ENCODE measurements at regions not wholly inside any gene's neighbourhood (a gene's known extent, or its start where the extent isn't known, plus 50 kb on each side); places are given as distances from the start of the nearest gene placed in this dataset.

- TF ChIP-seq ZBTB33 (IDR thresholded peaks at IDR 0.05; ENCODE audit: extremely low read depth, insufficient replicate concordance, low read length) = no peak
Measured at GRCh38 chrX:13397878-13398818, 78.3 kb upstream of the ATXN3L start (continued).

- Histone ChIP-seq H3K27me3 (ENCODE audit: insufficient read depth, low read length) (no peaks in the 10 kb centered on the region), H3K4me3 (replicated peaks in 1 of 2; ENCODE audit: low read depth in 1 of 2, low read length in 2 of 2) (no peak overlapping the region), H3K36me3 (ENCODE audit: control insufficient read depth in 1 of 2, insufficient read depth in 2 of 2, low read length in 2 of 2) (no peaks in the 10 kb centered on the region), H3K9ac (ENCODE audit: low read length) (no peak overlapping the region), H3K4me2 (ENCODE audit: low read length) (no peak overlapping the region), H3K4me1 (ENCODE audit: control insufficient read depth in 1 of 2, insufficient read depth in 2 of 2, low read length in 2 of 2) (peaks cover 13 to 28% of the 10 kb centered on the region in 2 experiments), H2AFZ (ENCODE audit: low read depth, low read length, poor library complexity, severe bottlenecking) (no peak overlapping the region), H3K9me3 (ENCODE audit: control insufficient read depth in 1 of 2, insufficient read depth in 1 of 2, low read depth in 1 of 2, low read length in 2 of 2) (no peaks in the 10 kb centered on the region), H3K9me2 (ENCODE audit: insufficient read depth) (no peaks in the 10 kb centered on the region), H3K27ac (ENCODE audit: low read depth, low read length) (no peak overlapping the region), H4K20me1 (ENCODE audit: insufficient read depth) (no peaks in the 10 kb centered on the region), H3K79me2 (ENCODE audit: insufficient read depth, low read length) (no peaks in the 10 kb centered on the region)
- ATAC-seq (no peak), DNase-seq (ENCODE audit: low read depth, low spot score) (no peak)
- ChIA-PET POLR2A (no interaction called here), RAD21 (ENCODE audit: low non-redundant PET in 1 of 2, low total read pairs in 2 of 2, uncharacterized antibody in 2 of 2, unreplicated experiment in 2 of 2) (no interaction called here), CTCF (no interaction called here)
- no peak for TF ChIP-seq JUND (IDR thresholded peaks at IDR 0.05)
- TF ChIP-seq CEBPB (IDR thresholded peaks at IDR 0.05; ENCODE audit: low read depth) = no peak
- no peak for TF ChIP-seq ATF3 (IDR thresholded peaks at IDR 0.05)
- no peak for TF ChIP-seq YY1 (IDR thresholded peaks at IDR 0.05; ENCODE audit: extremely low read depth, insufficient replicate concordance, low read depth, low read length)
- TF ChIP-seq POLR2A (IDR thresholded peaks at IDR 0.05; ENCODE audit: borderline replicate concordance, extremely low read depth, insufficient read depth, insufficient read length) = no peak
- TF ChIP-seq, protein P1, sequence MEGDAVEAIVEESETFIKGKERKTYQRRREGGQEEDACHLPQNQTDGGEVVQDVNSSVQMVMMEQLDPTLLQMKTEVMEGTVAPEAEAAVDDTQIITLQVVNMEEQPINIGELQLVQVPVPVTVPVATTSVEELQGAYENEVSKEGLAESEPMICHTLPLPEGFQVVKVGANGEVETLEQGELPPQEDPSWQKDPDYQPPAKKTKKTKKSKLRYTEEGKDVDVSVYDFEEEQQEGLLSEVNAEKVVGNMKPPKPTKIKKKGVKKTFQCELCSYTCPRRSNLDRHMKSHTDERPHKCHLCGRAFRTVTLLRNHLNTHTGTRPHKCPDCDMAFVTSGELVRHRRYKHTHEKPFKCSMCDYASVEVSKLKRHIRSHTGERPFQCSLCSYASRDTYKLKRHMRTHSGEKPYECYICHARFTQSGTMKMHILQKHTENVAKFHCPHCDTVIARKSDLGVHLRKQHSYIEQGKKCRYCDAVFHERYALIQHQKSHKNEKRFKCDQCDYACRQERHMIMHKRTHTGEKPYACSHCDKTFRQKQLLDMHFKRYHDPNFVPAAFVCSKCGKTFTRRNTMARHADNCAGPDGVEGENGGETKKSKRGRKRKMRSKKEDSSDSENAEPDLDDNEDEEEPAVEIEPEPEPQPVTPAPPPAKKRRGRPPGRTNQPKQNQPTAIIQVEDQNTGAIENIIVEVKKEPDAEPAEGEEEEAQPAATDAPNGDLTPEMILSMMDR (IDR thresholded peaks at IDR 0.05 in 2 of 3, conservative IDR thresholded peaks at IDR 0.05 in 1 of 3; ENCODE audit: borderline replicate concordance in 1 of 3, insufficient read depth in 1 of 3, low read depth in 2 of 3, low read length in 2 of 3) = no peak
- intact Hi-C loops (cut with micrococcal nuclease) = no loop called here
- BruUV-seq (replicated peaks) = no TSS peak
Measured at GRCh38 chrX:13396924-13397323, 77.1 kb upstream of the ATXN3L start.
